ENCODE measurements at regions not wholly inside any gene's neighbourhood (a gene's known extent, or its start where the extent isn't known, plus 50 kb on each side); places are given as distances from the start of the nearest gene placed in this dataset.

DNA sequence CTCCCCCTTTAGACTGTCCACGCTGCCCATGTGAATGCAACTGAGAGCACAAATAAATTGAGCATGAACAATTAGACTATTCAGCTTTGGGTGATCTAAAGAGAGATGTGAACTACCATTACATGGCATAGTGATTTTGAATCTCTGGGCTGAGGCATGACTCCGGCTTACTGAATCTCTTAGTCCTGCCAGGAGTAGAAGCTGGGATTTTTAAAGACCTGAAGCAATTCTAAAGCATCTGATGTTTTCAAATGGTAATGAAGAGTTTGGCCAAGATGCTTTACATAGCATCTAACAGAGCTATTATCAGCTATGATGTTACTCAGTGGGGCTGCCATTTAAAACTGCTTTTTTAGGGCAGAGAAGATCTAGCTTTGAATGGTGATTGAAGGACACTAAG, 1059.1 kb downstream of the SORCS3 start:
- DNase-seq = no peak

DNA sequence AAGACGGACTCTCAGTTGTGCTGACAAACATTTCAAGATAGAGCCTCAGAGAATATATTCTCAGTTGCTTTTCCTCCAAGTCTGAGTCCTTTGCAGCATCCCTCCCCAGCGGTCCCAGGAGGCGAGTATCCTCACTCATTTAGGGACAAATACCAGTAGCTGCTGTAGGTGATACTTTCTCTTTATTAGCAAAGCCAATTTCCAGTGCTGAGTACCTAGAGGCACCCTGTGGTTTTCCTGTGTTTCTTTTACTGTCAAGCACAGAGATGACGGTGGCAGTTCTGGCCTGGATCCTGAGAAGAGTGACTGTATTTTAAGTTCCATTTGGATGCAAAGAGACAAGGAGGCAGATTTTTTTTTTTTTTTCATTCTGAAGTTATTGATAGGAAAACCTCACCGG, 1058.4 kb downstream of the SORCS3 start:
- no peak for DNase-seq

DNA sequence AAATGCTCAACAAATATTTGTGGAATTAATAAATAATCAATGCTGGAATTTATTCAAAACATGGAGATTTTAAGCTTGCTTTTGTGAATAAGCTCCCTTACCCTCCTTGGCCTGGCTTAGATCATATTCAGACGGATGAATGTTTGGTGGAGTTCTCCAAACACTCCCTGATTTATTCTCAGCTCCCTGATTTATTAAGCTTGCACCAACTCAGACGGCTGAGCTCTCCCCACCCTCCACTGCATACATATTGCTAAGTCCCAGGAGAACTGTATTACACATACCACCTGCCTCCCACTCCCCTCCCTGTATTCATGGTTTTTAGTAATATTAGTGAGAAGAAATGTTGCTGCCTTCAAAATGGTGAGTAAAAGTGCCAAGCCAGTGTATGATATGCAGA, 1057.5 kb downstream of the SORCS3 start:
- DNase-seq = no peak

DNA sequence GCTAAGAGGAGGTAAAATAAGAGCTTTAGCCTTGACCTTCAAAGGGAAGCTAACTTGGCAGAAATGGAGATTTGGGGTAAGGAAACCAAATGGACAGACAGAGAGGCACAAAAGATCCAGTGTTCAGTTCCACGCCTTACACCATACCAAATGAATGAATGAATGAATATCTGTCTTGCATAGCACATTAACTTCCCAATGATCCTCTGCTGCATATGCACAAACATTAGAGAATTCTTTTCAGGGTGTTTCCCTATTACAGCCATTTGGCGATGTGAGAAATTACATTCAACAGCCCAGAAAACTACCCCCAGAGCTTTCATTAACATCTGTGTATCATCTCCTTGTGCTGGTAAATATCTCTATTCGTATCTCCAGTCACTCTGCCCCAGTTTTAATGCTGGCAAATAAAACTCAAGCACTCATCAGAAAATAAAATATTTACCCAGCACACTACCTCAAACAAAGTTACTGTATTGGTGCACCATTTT, 1056.2 kb downstream of the SORCS3 start:
- DNase-seq = no peak

GRCh38 chr10:105691811-105692210, 1050.7 kb downstream of the SORCS3 start:
- DNase-seq = no peak

DNA sequence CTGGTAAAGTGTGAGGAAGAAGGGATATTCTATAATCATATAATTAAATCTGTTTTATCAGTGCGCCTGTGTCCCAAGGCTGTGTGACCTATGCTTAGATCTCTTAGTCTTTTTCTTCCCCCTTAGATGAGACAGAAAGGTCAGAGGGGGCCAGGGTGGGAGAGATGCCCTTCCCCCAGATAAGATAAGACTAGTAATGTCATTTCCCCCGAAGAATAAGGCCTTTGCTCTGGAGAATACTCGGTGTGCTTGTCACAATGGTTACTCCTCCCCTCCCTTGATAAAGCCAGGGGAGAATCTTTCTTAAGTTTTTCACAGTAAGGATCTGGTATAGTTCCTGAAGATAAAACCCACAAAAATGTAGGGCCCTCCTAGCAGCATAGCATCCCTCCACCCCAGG, 1041.8 kb downstream of the SORCS3 start:
- no peak for DNase-seq

DNA sequence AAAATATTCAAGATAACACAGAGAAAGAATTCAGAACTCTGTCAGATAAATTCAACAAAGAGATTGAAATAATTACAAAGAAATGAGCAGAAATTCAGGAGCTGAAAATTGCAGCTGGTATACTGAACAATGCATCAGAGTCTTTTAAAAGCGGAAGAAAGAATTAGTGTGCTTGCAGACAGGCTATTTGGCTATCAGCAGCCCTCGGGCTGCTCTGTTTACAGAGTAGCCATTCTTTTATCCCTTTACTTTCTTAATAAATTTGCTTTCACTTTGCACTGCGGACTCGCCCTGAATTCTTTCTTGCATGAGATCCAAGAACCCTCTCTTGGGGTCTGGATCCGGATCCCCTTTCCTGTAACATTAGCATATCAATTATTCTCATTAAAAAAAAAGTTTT, 1040.0 kb downstream of the SORCS3 start:
- no peak for DNase-seq

- no peak for DNase-seq
Measured at GRCh38 chr10:105679781-105680180, 1038.7 kb downstream of the SORCS3 start.

GRCh38 chr10:105675333-105675732, 1034.2 kb downstream of the SORCS3 start:
- no peak for DNase-seq

- DNase-seq = no peak
Measured at GRCh38 chr10:105674448-105674847, 1033.4 kb downstream of the SORCS3 start.

DNA sequence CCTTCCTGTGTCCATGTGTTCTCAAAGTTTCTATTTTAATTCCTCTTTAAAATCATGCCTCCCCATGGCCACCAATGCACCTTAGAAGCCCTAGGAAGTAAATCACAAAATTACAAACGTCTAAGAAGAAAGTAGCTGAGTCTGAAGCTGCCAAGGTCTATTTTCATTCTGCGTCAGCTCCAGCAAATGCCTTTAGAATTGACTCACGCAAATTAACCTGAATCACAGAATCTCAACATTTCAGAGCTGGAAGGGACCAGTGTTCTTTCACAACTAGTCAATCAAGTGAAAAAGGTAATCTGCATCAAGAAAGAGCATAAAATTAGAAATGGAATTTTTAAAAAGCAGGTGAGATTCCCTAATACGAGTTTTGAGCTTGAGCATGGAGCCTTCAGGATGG, 1017.6 kb downstream of the SORCS3 start:
- no peak for DNase-seq

DNA sequence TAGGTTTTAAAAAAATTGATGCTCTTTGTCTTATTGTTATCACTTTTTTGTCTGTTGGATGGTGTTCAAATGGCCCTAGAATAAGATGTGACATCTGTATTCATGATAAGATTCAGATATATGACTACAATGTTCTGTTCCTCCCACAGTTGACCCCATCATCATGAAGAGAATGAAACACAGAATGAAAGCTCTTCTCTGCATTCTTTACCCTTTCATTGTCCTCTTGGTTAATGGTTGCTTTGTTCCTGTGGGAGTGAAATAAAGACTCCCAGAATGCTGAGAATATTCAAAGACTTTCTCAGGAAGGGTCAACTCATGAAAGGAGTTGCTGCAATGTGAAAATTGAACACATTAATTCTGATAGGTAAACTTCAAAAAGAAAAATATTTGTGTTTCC, 1015.8 kb downstream of the SORCS3 start:
- no peak for DNase-seq

DNA sequence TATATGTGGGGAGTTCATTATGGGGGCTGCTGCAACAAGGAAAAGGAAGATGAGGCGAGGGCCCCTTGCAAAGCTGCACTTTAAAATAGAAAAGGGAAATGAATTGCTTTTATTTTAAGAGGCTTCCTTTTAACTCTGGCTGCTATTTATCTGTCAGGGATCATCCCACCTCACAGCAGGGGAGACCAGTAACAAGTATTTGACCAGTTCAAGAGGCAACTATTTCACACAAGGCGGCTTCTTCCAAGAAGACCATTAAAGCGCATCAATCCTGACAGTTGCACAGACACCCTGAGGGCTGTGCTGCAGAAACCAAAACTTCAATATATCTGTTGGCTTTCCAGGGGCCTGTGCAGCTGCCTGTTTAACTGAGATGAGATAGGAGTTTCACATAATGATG, 1009.2 kb downstream of the SORCS3 start:
- no peak for DNase-seq

GRCh38 chr10:105647354-105647753, 1006.3 kb downstream of the SORCS3 start:
- DNase-seq = no peak

GRCh38 chr10:105644978-105645377, 1003.9 kb downstream of the SORCS3 start:
- DNase-seq = no peak

DNA sequence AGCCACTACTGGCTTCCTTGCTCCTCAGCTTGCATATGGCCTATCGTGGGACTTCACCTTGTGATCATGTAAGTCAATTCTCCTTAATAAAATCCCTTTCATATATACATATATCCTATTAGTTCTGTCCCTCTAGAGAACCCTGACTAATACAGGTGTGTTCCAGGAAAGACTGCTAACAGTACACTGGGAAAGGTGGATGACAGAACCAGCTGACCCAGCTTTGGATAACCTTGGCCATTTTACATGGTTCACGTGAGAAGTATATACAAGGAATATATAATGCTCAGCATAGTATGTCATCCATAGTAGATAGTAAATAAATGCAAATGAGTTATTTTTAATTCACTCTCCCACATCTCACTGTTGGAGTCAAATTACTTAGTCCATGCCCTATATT, 1003.5 kb downstream of the SORCS3 start:
- no peak for DNase-seq

DNA sequence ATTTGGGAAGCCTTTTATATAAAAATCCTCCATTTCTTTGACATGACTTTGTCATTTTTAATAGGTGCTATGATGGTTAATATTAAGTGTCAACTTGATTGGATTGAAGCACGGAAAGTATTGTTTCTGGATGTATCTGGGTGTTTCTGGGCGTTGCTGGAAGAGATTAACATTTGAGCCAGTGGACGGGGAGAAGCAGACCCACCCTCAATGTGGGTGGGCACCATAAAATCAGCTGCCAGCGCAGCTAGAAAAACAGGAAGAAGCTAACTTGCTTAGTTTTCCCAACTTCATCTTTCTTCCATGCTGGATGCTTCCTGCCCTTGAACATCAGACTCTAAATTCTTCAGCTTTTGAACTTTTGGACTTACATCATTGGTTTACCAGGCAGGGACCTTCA, 1003.0 kb downstream of the SORCS3 start:
- no peak for DNase-seq

- DNase-seq = no peak
Measured at GRCh38 chr10:105643660-105644059, 1002.6 kb downstream of the SORCS3 start.

- no peak for DNase-seq
Measured at GRCh38 chr10:105634281-105634680, 993.2 kb downstream of the SORCS3 start.

- DNase-seq = no peak
Measured at GRCh38 chr10:105615715-105616365, 974.8 kb downstream of the SORCS3 start.

- no peak for DNase-seq
Measured at GRCh38 chr10:105611244-105611798, 970.2 kb downstream of the SORCS3 start.

DNA sequence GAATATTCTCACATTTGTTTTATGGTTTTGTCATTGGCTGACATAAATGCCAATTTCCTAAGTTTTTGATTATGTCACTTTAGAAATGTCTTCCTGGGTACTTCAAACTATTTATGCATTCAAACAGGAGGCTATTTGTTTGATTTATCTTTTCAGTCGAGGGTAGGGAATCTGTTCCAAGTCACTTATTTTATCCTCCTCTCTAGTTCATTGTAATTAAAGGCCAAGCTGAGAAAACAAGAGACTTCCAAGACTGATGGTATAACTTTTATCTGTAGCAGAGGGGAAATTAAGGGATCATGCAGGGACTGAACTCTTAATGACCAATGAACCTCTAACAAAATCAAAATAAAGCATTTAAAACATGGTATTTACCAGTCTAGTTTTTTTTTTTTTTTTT, 968.4 kb downstream of the SORCS3 start:
- no peak for DNase-seq

DNA sequence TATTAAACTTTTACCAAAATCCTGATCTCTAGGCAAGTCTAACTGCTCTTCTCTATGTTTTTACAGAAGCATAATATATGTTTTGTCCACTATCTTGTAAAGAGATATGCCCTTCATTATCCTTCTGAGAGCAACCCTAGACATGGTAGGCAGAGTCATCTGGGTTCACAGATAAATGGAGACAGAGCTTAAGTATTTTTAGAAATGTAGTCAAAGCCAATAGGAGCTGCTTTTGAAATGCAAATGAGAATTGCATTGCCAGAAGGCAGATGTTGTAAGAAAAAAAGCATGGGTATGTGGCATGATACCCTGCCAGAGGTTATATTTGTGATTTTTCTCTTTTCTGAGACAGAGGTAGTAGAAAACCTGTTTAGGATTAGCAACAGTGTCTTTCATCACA, 964.8 kb downstream of the SORCS3 start:
- no peak for DNase-seq

DNA sequence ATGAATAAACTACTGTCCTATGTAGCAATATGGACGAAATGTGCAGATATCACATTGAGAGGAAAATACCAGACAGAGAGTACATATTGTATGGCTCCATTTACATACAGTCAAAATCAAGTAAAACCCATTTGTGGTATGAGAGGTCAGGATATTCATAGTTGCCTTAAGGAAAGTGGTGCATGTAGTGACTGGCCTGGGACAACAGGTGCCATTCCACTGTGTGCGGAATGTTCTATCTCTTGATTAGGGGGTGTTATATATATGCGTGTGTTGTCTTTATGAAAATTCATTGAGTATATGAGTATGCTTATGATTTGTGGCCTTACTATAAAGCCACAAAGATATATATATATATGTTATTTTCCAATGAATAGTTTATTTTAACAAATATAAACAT, 964.0 kb downstream of the SORCS3 start:
- no peak for DNase-seq

- no peak for DNase-seq
Measured at GRCh38 chr10:105598207-105598606, 957.1 kb downstream of the SORCS3 start.

Measured in DMS 273 treated with DMSO at 0.1 percent for 48 hours (cell line).